ENCODE measurements at regions not wholly inside any gene's neighbourhood (a gene's known extent, or its start where the extent isn't known, plus 50 kb on each side); places are given as distances from the start of the nearest gene placed in this dataset.

- H4K20me1 ChIP-seq (ENCODE audit: insufficient read depth, low read length): no peaks in the 10 kb centered on the region
- TF ChIP-seq CTCF (IDR thresholded peaks at IDR 0.05; ENCODE audit: extremely low read depth, low read depth, low read length): no peak
Observed at GRCh38 chr14:76264384-76264783, 111.6 kb upstream of the ESRRB start.

GRCh38 chr14:76267322-76268046 is 108.5 kb upstream of the ESRRB start:
- H2AFZ ChIP-seq (ENCODE audit: low read length): peak overlapping the region; percentile 86
- no peaks in the 10 kb centered on the region for H3K9me3 ChIP-seq (ENCODE audit: low read depth, low read length)
- H4K20me1 ChIP-seq (ENCODE audit: insufficient read depth, low read length): no peaks in the 10 kb centered on the region
- H3K27me3 ChIP-seq (ENCODE audit: insufficient read depth, low read length): peaks cover 11% of the 10 kb centered on the region
- peak overlapping the region; percentile 48 for H3K27ac ChIP-seq (ENCODE audit: low read depth, low read length)
- peak overlapping the region; percentile 89 for H3K4me2 ChIP-seq (ENCODE audit: insufficient read depth, low read length)
- TF ChIP-seq CTCF (IDR thresholded peaks at IDR 0.05; ENCODE audit: extremely low read depth, low read depth, low read length): peak; percentile 27
- H3K4me3 ChIP-seq (ENCODE audit: insufficient read depth, low read length): peak overlapping the region; percentile 76
- no peaks in the 10 kb centered on the region for H3K79me2 ChIP-seq (ENCODE audit: insufficient read depth, low read length)
- H3K4me1 ChIP-seq (ENCODE audit: insufficient read depth, low read length): peaks cover 2% of the 10 kb centered on the region
- peak; percentile 90 for DNase-seq (ENCODE audit: insufficient read length, low spot score, missing footprints)
- H3K36me3 ChIP-seq (ENCODE audit: insufficient read depth, low read length): no peaks in the 10 kb centered on the region

More at GRCh38 chr14:76264384-76264783, 111.6 kb upstream of the ESRRB start:
- H2AFZ ChIP-seq (ENCODE audit: low read length): no peak overlapping the region
- no peak overlapping the region for H3K4me3 ChIP-seq (ENCODE audit: insufficient read depth, low read length)
- peaks cover 5% of the 10 kb centered on the region for H3K27me3 ChIP-seq (ENCODE audit: insufficient read depth, low read length)
- no peak for DNase-seq (ENCODE audit: insufficient read length, low spot score, missing footprints)
- peaks cover 7% of the 10 kb centered on the region for H3K4me1 ChIP-seq (ENCODE audit: insufficient read depth, low read length)
- no peak overlapping the region for H3K27ac ChIP-seq (ENCODE audit: low read depth, low read length)
- no peaks in the 10 kb centered on the region for H3K79me2 ChIP-seq (ENCODE audit: insufficient read depth, low read length)
- no peaks in the 10 kb centered on the region for H3K36me3 ChIP-seq (ENCODE audit: insufficient read depth, low read length)
- H3K4me2 ChIP-seq (ENCODE audit: insufficient read depth, low read length): no peak overlapping the region
- no peaks in the 10 kb centered on the region for H3K9me3 ChIP-seq (ENCODE audit: low read depth, low read length)

GRCh38 chr14:76268047-76268431 is 107.9 kb upstream of the ESRRB start:
- Histone ChIP-seq H3K79me2 (ENCODE audit: insufficient read depth, low read length) (no peaks in the 10 kb centered on the region), H3K27ac (ENCODE audit: low read depth, low read length) (no peak overlapping the region), H3K9me3 (ENCODE audit: low read depth, low read length) (no peaks in the 10 kb centered on the region), H4K20me1 (ENCODE audit: insufficient read depth, low read length) (no peaks in the 10 kb centered on the region), H3K27me3 (ENCODE audit: insufficient read depth, low read length) (peaks cover 11% of the 10 kb centered on the region), H3K4me2 (ENCODE audit: insufficient read depth, low read length) (peak overlapping the region; percentile 89), H3K36me3 (ENCODE audit: insufficient read depth, low read length) (no peaks in the 10 kb centered on the region), H3K4me3 (ENCODE audit: insufficient read depth, low read length) (peak overlapping the region; percentile 76), H2AFZ (ENCODE audit: low read length) (peak overlapping the region; percentile 86), H3K4me1 (ENCODE audit: insufficient read depth, low read length) (peaks cover 2% of the 10 kb centered on the region)
- DNase-seq (ENCODE audit: insufficient read length, low spot score, missing footprints): no peak
- no peak for TF ChIP-seq CTCF (IDR thresholded peaks at IDR 0.05; ENCODE audit: extremely low read depth, low read depth, low read length)

GRCh38 chr14:76268700-76269099 is 107.2 kb upstream of the ESRRB start:
- Histone ChIP-seq H3K4me1 (ENCODE audit: insufficient read depth, low read length) (peaks cover 2% of the 10 kb centered on the region), H3K36me3 (ENCODE audit: insufficient read depth, low read length) (no peaks in the 10 kb centered on the region), H3K79me2 (ENCODE audit: insufficient read depth, low read length) (no peaks in the 10 kb centered on the region), H3K4me3 (ENCODE audit: insufficient read depth, low read length) (no peak overlapping the region), H3K4me2 (ENCODE audit: insufficient read depth, low read length) (no peak overlapping the region), H3K9me3 (ENCODE audit: low read depth, low read length) (no peaks in the 10 kb centered on the region), H2AFZ (ENCODE audit: low read length) (no peak overlapping the region), H3K27ac (ENCODE audit: low read depth, low read length) (no peak overlapping the region), H3K27me3 (ENCODE audit: insufficient read depth, low read length) (peaks cover 11% of the 10 kb centered on the region), H4K20me1 (ENCODE audit: insufficient read depth, low read length) (no peaks in the 10 kb centered on the region)
- DNase-seq (ENCODE audit: insufficient read length, low spot score, missing footprints): no peak
- no peak for TF ChIP-seq CTCF (IDR thresholded peaks at IDR 0.05; ENCODE audit: extremely low read depth, low read depth, low read length)

Measured in osteoblast (primary cell).